ENCODE measurements at regions not wholly inside any gene's neighbourhood (a gene's known extent, or its start where the extent isn't known, plus 50 kb on each side); places are given as distances from the start of the nearest gene placed in this dataset.

- intact Hi-C loops (cut with micrococcal nuclease; ENCODE audit: unreplicated experiment) = no loop called here
- CTCF ChIA-PET (ENCODE audit: unreplicated experiment) = no interaction called here
Observed at GRCh38 chr16:11447272-11447671, 102.0 kb downstream of the RMI2 start.

GRCh38 chr16:11447836-11448235, 102.6 kb downstream of the RMI2 start:
- no peaks in the 10 kb centered on the region for H3K36me3 ChIP-seq (ENCODE audit: insufficient read depth, low read length)
- H3K9me2 ChIP-seq (ENCODE audit: insufficient read depth, low read length) = no peaks in the 10 kb centered on the region
- BruUV-seq (replicated peaks) = no TSS peak
- H3K4me3 ChIP-seq (ENCODE audit: low read depth, low read length, poor library complexity, severe bottlenecking) = no peak overlapping the region
- no peak for DNase-seq (ENCODE audit: low spot score)
- H3K9me3 ChIP-seq (ENCODE audit: low read length) = no peaks in the 10 kb centered on the region
- H4K20me1 ChIP-seq (ENCODE audit: insufficient read depth, low read length) = no peaks in the 10 kb centered on the region
- TF ChIP-seq EZH2phosphoT487 (IDR thresholded peaks at IDR 0.05; ENCODE audit: borderline replicate concordance, low read depth, low read length) = no peak
- TF ChIP-seq, protein P1, sequence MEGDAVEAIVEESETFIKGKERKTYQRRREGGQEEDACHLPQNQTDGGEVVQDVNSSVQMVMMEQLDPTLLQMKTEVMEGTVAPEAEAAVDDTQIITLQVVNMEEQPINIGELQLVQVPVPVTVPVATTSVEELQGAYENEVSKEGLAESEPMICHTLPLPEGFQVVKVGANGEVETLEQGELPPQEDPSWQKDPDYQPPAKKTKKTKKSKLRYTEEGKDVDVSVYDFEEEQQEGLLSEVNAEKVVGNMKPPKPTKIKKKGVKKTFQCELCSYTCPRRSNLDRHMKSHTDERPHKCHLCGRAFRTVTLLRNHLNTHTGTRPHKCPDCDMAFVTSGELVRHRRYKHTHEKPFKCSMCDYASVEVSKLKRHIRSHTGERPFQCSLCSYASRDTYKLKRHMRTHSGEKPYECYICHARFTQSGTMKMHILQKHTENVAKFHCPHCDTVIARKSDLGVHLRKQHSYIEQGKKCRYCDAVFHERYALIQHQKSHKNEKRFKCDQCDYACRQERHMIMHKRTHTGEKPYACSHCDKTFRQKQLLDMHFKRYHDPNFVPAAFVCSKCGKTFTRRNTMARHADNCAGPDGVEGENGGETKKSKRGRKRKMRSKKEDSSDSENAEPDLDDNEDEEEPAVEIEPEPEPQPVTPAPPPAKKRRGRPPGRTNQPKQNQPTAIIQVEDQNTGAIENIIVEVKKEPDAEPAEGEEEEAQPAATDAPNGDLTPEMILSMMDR (conservative IDR thresholded peaks at IDR 0.05; ENCODE audit: low read length) = no peak
- no peaks in the 10 kb centered on the region for H3K4me1 ChIP-seq (ENCODE audit: insufficient read depth, low read length, poor library complexity, severe bottlenecking)
- H3K79me2 ChIP-seq (ENCODE audit: insufficient read depth, low read depth, low read length) = no peaks in the 10 kb centered on the region
- H3K27ac ChIP-seq (ENCODE audit: low read depth, low read length, poor library complexity, severe bottlenecking) = no peak overlapping the region
- no peak overlapping the region for H2AFZ ChIP-seq (ENCODE audit: low read length)
- ChIA-PET POLR2A (interaction anchor here (0.5 kb wide), 1 partner anchor 384 kb away, joined by 4 read pairs; no protein-coding TSS in a partner anchor), CTCF (ENCODE audit: unreplicated experiment) (no interaction called here)
- no peak overlapping the region for H3K4me2 ChIP-seq (ENCODE audit: low read length)
- intact Hi-C loops (cut with micrococcal nuclease; ENCODE audit: unreplicated experiment) = no loop called here

More at GRCh38 chr16:11447272-11447671, 102.0 kb downstream of the RMI2 start:
- H2AFZ ChIP-seq (ENCODE audit: low read length) = no peak overlapping the region
- H3K36me3 ChIP-seq (ENCODE audit: insufficient read depth, low read length) = no peaks in the 10 kb centered on the region
- no peaks in the 10 kb centered on the region for H3K79me2 ChIP-seq (ENCODE audit: insufficient read depth, low read depth, low read length)
- POLR2A ChIA-PET = no interaction called here
- H3K4me3 ChIP-seq (ENCODE audit: low read depth, low read length, poor library complexity, severe bottlenecking) = no peak overlapping the region
- no peaks in the 10 kb centered on the region for H3K9me2 ChIP-seq (ENCODE audit: insufficient read depth, low read length)
- BruUV-seq (replicated peaks) = no TSS peak
- H3K4me2 ChIP-seq (ENCODE audit: low read length) = no peak overlapping the region
- TF ChIP-seq, protein P1 (conservative IDR thresholded peaks at IDR 0.05; ENCODE audit: low read length) = no peak
- no peak for TF ChIP-seq EZH2phosphoT487 (IDR thresholded peaks at IDR 0.05; ENCODE audit: borderline replicate concordance, low read depth, low read length)
- no peak overlapping the region for H3K27ac ChIP-seq (ENCODE audit: low read depth, low read length, poor library complexity, severe bottlenecking)
- H3K9me3 ChIP-seq (ENCODE audit: low read length) = no peaks in the 10 kb centered on the region
- no peaks in the 10 kb centered on the region for H3K4me1 ChIP-seq (ENCODE audit: insufficient read depth, low read length, poor library complexity, severe bottlenecking)
- DNase-seq (ENCODE audit: low spot score) = no peak
- H4K20me1 ChIP-seq (ENCODE audit: insufficient read depth, low read length) = no peaks in the 10 kb centered on the region

DNA sequence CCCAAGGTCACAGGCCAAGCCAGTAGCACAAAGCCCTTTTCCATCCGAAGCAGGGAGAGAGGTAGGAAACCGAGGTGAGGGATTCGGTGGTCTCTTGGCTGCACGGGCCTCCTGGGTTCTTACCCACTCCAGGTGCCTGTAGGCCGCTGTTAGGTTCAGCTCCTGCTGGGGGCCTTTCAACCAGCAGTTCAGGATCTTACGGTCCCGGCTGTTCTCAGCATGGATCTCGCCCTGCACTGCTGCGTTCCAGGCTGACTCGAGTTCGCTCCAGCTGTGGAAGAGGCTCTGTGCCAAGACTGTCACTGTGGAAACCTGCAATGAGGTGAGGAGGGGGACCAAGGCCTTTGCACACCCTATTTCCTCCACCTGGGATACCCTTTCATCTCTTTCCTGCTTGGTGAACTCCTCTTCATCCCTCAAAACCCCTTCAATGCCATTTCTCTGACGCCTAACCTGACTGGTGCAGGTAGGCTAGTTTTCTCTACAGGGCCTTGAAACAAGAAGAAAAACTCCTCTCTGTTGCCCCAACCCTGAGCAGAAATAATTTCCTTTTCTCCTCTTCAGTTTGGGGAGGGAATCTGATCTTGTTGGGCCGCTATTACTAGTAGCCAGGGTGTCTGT, 103.6 kb downstream of the RMI2 start:
- no peaks in the 10 kb centered on the region for H3K9me2 ChIP-seq (ENCODE audit: insufficient read depth, low read length)
- no TSS peak for BruUV-seq (replicated peaks)
- intact Hi-C loops (cut with micrococcal nuclease; ENCODE audit: unreplicated experiment) = no loop called here
- DNase-seq (ENCODE audit: low spot score) = no peak
- ChIA-PET POLR2A (no interaction called here), CTCF (ENCODE audit: unreplicated experiment) (no interaction called here)
- H4K20me1 ChIP-seq (ENCODE audit: insufficient read depth, low read length) = no peaks in the 10 kb centered on the region
- no peaks in the 10 kb centered on the region for H3K36me3 ChIP-seq (ENCODE audit: insufficient read depth, low read length)
- TF ChIP-seq EZH2phosphoT487 (IDR thresholded peaks at IDR 0.05; ENCODE audit: borderline replicate concordance, low read depth, low read length) = no peak
- TF ChIP-seq, protein P1 (conservative IDR thresholded peaks at IDR 0.05; ENCODE audit: low read length) = no peak
- no peaks in the 10 kb centered on the region for H3K9me3 ChIP-seq (ENCODE audit: low read length)
- no peak overlapping the region for H3K4me3 ChIP-seq (ENCODE audit: low read depth, low read length, poor library complexity, severe bottlenecking)
- no peak overlapping the region for H3K27ac ChIP-seq (ENCODE audit: low read depth, low read length, poor library complexity, severe bottlenecking)
- H3K4me2 ChIP-seq (ENCODE audit: low read length) = no peak overlapping the region
- H3K4me1 ChIP-seq (ENCODE audit: insufficient read depth, low read length, poor library complexity, severe bottlenecking) = no peaks in the 10 kb centered on the region
- no peak overlapping the region for H2AFZ ChIP-seq (ENCODE audit: low read length)
- H3K79me2 ChIP-seq (ENCODE audit: insufficient read depth, low read depth, low read length) = no peaks in the 10 kb centered on the region
